ENCODE measurements at regions not wholly inside any gene's neighbourhood (a gene's known extent, or its start where the extent isn't known, plus 50 kb on each side); places are given as distances from the start of the nearest gene placed in this dataset.

DNA sequence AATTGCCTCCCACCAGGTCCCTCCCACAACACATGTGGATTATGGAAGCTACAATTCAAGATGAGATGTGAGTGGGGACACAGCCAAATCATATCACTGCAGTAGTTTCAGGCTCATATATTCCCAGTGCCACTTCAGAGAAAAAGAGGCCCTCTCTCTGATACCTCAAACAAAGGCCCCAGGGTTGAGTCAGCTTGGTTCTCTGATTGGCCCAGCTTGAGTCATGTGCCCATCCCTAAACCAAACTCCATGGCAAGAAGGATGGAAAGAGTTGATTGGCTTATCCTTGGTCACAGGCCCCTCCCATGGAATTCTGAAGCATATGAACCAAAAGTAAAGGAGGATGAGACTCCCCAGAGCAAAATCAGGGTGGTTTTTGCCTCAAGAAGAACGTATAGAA lies 75.9 kb upstream of the IRX6 start:
- no peak for TF ChIP-seq EZH2 (IDR thresholded peaks at IDR 0.05; ENCODE audit: low read length, missing control alignments)
- no peak for TF ChIP-seq CTCF (conservative IDR thresholded peaks at IDR 0.05 in 1 of 2, IDR thresholded peaks at IDR 0.05 in 1 of 2; ENCODE audit: low read depth in 1 of 2, low read length in 2 of 2)

Data from fibroblast of lung (primary cell).